WTC11 (cell line): ENCODE measurements at regions not wholly inside any gene's neighbourhood (a gene's known extent, or its start where the extent isn't known, plus 50 kb on each side); places are given as distances from the start of the nearest gene placed in this dataset.
"Not testable (repeated sequence)": the region's sequence is repeated elsewhere in the genome, so short reads cannot be mapped to it uniquely, and the experiment has no call there.

Experiments used
- ATAC-seq: fragments of 200-7000 bp; cut with Tn5 transposase; 2 replicates; pipeline ENCODE4 v1.10.0; 2021; ENCODE audit warnings: mild to moderate bottlenecking, moderate library complexity
- CTCF ChIA-PET: fragments of 300-600 bp; sonication (Branson Sonifier 250); formaldehyde crosslinking; loops from one replicate; lab custom pipeline; 2021; ENCODE audit warnings: antibody characterized with exemption; lab: Charles Lee
- POLR2A ChIA-PET: fragments of 350-600 bp; sonication (Branson Sonifier 250); formaldehyde crosslinking; loops from one replicate; lab custom pipeline; 2021; ENCODE audit warnings: antibody characterized with exemption; lab: Charles Lee
- DNase-seq: peaks from one replicate; pipeline ENCODE4 v3.0.0; 2021; ENCODE audit warnings: low spot score
- H3K27ac Mint-ChIP-seq: 2 replicates; pipeline ENCODE4 v1.8.0; 2021; ENCODE audit warnings: mixed read lengths
- H3K27me3 Mint-ChIP-seq: 2 replicates; pipeline ENCODE4 v1.8.0; 2021; ENCODE audit warnings: low read depth, mild to moderate bottlenecking, moderate library complexity, mixed read lengths
- H3K36me3 Mint-ChIP-seq: 2 replicates; pipeline ENCODE4 v1.8.0; 2021; ENCODE audit warnings: mixed read lengths
- H3K4me1 Mint-ChIP-seq: 2 replicates; pipeline ENCODE4 v1.8.0; 2022; ENCODE audit warnings: mixed read lengths
- H3K4me3 Mint-ChIP-seq: 2 replicates; pipeline ENCODE4 v1.8.0; 2021; ENCODE audit warnings: mild to moderate bottlenecking, moderate library complexity, mixed read lengths
- H3K9me3 Mint-ChIP-seq: 2 replicates; pipeline ENCODE4 v1.8.0; 2021; ENCODE audit warnings: mixed read lengths
- ATF1 ChIP-seq: sonication (generic); formaldehyde crosslinking; IDR thresholded peaks from 2 replicates; pipeline ENCODE4 v1.8.1; 2023; ENCODE audit warnings: mild to moderate bottlenecking, moderate library complexity, missing genetic modification reagents
- E2F5 ChIP-seq: sonication (generic); formaldehyde crosslinking; IDR thresholded peaks from 2 replicates; pipeline ENCODE4 v1.8.1; 2022; ENCODE audit warnings: mild to moderate bottlenecking, moderate library complexity, missing genetic modification reagents
- FOXJ3 ChIP-seq: sonication (generic); formaldehyde crosslinking; IDR thresholded peaks from 2 replicates; pipeline ENCODE4 v1.9.0; 2021; ENCODE audit warnings: missing genetic modification reagents, mild to moderate bottlenecking, borderline replicate concordance
- MLX ChIP-seq: sonication (generic); formaldehyde crosslinking; IDR thresholded peaks from 2 replicates; pipeline ENCODE4 v1.8.1; 2023; ENCODE audit warnings: mild to moderate bottlenecking, missing genetic modification reagents, moderate library complexity
- SMAD4 ChIP-seq: sonication (generic); formaldehyde crosslinking; IDR thresholded peaks from 2 replicates; pipeline ENCODE4 v1.8.0; 2022; ENCODE audit warnings: mild to moderate bottlenecking, missing genetic modification reagents
- TP53 ChIP-seq: sonication (generic); formaldehyde crosslinking; IDR thresholded peaks from 2 replicates; pipeline ENCODE4 v1.8.1; 2023; ENCODE audit warnings: mild to moderate bottlenecking, missing genetic modification reagents
- ZNF281 ChIP-seq: sonication (generic); formaldehyde crosslinking; IDR thresholded peaks from 2 replicates; pipeline ENCODE4 v1.8.0; 2023; ENCODE audit warnings: mild to moderate bottlenecking, missing genetic modification reagents
- ZNF317 ChIP-seq: sonication (generic); formaldehyde crosslinking; IDR thresholded peaks from 2 replicates; pipeline ENCODE4 v1.8.1; 2023; ENCODE audit warnings: low read depth, mild to moderate bottlenecking, moderate library complexity, missing genetic modification reagents, borderline replicate concordance
- ZNF671 ChIP-seq: fragments of 250-450 bp; sonication (Bioruptor Pico); IDR thresholded peaks from 2 replicates; pipeline ENCODE4 v1.8.0; 2021; ENCODE audit warnings: mild to moderate bottlenecking
- TF ChIP-seq, protein P1 (sequence below): sonication (generic); formaldehyde crosslinking; conservative IDR thresholded peaks from 2 replicates; pipeline ENCODE4 v1.8.1; 2023; ENCODE audit warnings: mild to moderate bottlenecking, low read depth, missing genetic modification reagents, moderate library complexity
- TF ChIP-seq, protein P2 (sequence below): sonication (generic); formaldehyde crosslinking; IDR thresholded peaks from 2 replicates; pipeline ENCODE4 v1.8.0; 2022; ENCODE audit warnings: mild to moderate bottlenecking, missing genetic modification reagents
- TF ChIP-seq, protein P3 (sequence below): sonication (generic); formaldehyde crosslinking; IDR thresholded peaks from 2 replicates; pipeline ENCODE4 v1.8.0; 2022; ENCODE audit warnings: mild to moderate bottlenecking, missing genetic modification reagents

DNA sequence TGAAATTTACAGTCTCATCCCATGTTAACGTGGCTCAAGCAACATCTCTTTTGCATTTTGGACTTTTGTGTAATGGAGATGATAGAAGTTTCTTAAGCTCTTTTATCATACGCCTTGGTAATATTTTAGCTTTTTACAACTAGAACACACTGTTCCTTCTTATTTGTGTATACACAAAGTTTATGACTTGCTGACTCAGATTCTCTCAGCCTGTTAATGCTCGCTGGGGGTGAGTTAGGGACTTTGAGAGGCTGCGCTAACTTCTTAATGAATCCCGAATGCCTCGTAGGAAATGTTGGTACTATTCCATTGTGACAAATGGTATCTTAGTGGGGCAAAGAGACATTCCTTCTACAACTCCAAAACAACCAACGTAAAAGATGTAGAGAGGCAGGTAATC is 509.7 kb downstream of the DOK5 start (continued):
- TF ChIP-seq, protein P1, sequence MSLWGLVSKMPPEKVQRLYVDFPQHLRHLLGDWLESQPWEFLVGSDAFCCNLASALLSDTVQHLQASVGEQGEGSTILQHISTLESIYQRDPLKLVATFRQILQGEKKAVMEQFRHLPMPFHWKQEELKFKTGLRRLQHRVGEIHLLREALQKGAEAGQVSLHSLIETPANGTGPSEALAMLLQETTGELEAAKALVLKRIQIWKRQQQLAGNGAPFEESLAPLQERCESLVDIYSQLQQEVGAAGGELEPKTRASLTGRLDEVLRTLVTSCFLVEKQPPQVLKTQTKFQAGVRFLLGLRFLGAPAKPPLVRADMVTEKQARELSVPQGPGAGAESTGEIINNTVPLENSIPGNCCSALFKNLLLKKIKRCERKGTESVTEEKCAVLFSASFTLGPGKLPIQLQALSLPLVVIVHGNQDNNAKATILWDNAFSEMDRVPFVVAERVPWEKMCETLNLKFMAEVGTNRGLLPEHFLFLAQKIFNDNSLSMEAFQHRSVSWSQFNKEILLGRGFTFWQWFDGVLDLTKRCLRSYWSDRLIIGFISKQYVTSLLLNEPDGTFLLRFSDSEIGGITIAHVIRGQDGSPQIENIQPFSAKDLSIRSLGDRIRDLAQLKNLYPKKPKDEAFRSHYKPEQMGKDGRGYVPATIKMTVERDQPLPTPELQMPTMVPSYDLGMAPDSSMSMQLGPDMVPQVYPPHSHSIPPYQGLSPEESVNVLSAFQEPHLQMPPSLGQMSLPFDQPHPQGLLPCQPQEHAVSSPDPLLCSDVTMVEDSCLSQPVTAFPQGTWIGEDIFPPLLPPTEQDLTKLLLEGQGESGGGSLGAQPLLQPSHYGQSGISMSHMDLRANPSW (CRISPR knock-in tag), result no peak

- Mint-ChIP-seq H3K27me3 (peaks cover 4% of the 10 kb centered on the region), H3K4me3 (no peak overlapping the region), H3K9me3 (peaks cover 88% of the 10 kb centered on the region), H3K4me1 (no peaks in the 10 kb centered on the region), H3K36me3 (peaks cover 80% of the 10 kb centered on the region), H3K27ac (no peak overlapping the region)
- DNase-seq, result no peak
- ATAC-seq, result no peak
- ChIA-PET CTCF (no interaction called here), POLR2A (no interaction called here)
- TF ChIP-seq, protein P2, sequence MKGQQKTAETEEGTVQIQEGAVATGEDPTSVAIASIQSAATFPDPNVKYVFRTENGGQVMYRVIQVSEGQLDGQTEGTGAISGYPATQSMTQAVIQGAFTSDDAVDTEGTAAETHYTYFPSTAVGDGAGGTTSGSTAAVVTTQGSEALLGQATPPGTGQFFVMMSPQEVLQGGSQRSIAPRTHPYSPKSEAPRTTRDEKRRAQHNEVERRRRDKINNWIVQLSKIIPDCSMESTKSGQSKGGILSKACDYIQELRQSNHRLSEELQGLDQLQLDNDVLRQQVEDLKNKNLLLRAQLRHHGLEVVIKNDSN (CRISPR knock-in tag), result no peak
- TF ChIP-seq ZNF281 (no peak), ZNF317 (CRISPR knock-in tag) (no peak), ZNF671 (CRISPR knock-in tag) (no peak), MLX (CRISPR knock-in tag) (no peak)
- TF ChIP-seq, protein P3, sequence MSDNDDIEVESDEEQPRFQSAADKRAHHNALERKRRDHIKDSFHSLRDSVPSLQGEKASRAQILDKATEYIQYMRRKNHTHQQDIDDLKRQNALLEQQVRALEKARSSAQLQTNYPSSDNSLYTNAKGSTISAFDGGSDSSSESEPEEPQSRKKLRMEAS (CRISPR knock-in tag), result no peak
Observed at GRCh38 chr20:54984104-54984448, 508.7 kb downstream of the DOK5 start.

GRCh38 chr20:54983394-54984103 is 508.2 kb downstream of the DOK5 start:
- H3K4me3 Mint-ChIP-seq, H3K4me1 Mint-ChIP-seq, POLR2A ChIA-PET, H3K27me3 Mint-ChIP-seq, ATAC-seq, DNase-seq, H3K27ac Mint-ChIP-seq, CTCF ChIA-PET: not testable (repeated sequence)
- Mint-ChIP-seq H3K9me3 (peaks cover 85% of the 10 kb centered on the region), H3K36me3 (peaks cover 77% of the 10 kb centered on the region)

DNA sequence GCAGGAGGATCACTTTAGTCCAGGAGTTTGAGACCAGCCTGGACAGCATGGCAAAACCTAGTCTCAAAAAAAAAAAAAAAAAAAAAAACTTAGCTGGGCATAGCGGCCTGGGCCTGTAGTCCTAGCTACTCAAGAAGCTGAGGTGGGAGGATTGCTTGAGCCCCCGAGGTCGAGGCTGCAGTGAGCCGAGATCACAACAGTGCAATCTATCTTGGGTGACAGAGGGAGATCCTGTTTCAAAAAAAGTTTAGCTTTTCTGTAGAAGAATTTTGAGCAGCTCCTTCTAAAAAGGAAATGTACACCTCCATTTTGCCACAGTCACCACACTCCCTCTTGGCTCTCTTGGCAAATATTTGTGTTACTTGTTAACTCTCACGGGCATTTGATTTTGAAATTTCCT is 505.8 kb downstream of the DOK5 start:
- ATAC-seq, result no peak
- Mint-ChIP-seq H3K27me3 (peaks cover 6% of the 10 kb centered on the region), H3K9me3 (peaks cover 83% of the 10 kb centered on the region), H3K4me1 (no peaks in the 10 kb centered on the region), H3K4me3 (no peak overlapping the region), H3K27ac (no peak overlapping the region), H3K36me3 (peaks cover 72% of the 10 kb centered on the region)
- no peak for DNase-seq
- no peak for TF ChIP-seq SMAD4 (CRISPR knock-in tag)
- no peak for TF ChIP-seq FOXJ3
- TF ChIP-seq TP53 (CRISPR knock-in tag), result no peak
- no peak for TF ChIP-seq ATF1 (CRISPR knock-in tag)
- TF ChIP-seq E2F5 (CRISPR knock-in tag), result no peak
- ChIA-PET CTCF (no interaction called here), POLR2A (no interaction called here)
